Fibroblast of lung (primary cell): ENCODE measurements at regions not wholly inside any gene's neighbourhood (a gene's known extent, or its start where the extent isn't known, plus 50 kb on each side); places are given as distances from the start of the nearest gene placed in this dataset.

Experiments
- EZH2 ChIP-seq: IDR thresholded peaks from 2 replicates; pipeline ENCODE4 v1.5.1; 2012; ENCODE audit warnings: low read length, control low read depth, mild to moderate bottlenecking; ENCODE audit errors: missing control alignments
- TF ChIP-seq, protein P1 (sequence below), 2 donors: IDR thresholded peaks in 1 of 2; conservative IDR thresholded peaks in 1 of 2; 1 replicate in 1 of 2; 2 replicates in 1 of 2; pipeline ENCODE4 v1.5.1; 2011 to 2012; ENCODE audit warnings: low read length in 2 of 2, control low read depth in 1 of 2, inconsistent platforms in 1 of 2, low read depth in 1 of 2, mild to moderate bottlenecking in 1 of 2

DNA sequence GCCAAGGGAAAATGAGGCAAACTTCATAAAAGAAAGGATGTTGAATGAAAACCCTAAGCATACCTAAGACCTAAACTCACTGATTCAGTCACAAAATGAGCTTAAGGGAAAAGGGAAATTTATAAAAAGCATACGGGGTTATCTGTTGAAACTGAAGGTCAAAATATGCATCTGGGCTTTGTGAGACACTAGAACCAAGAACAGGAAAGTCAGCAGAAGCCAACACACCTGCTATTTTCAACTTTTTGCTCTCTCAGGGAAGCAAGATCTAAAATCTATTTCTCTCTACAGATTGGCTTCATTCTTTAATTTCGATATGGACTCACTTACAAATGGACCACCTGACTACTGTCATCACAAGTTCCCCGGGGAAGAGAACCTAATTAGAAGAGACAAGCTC, 338.6 kb upstream of the NECTIN3 start:
- TF ChIP-seq, protein P1, sequence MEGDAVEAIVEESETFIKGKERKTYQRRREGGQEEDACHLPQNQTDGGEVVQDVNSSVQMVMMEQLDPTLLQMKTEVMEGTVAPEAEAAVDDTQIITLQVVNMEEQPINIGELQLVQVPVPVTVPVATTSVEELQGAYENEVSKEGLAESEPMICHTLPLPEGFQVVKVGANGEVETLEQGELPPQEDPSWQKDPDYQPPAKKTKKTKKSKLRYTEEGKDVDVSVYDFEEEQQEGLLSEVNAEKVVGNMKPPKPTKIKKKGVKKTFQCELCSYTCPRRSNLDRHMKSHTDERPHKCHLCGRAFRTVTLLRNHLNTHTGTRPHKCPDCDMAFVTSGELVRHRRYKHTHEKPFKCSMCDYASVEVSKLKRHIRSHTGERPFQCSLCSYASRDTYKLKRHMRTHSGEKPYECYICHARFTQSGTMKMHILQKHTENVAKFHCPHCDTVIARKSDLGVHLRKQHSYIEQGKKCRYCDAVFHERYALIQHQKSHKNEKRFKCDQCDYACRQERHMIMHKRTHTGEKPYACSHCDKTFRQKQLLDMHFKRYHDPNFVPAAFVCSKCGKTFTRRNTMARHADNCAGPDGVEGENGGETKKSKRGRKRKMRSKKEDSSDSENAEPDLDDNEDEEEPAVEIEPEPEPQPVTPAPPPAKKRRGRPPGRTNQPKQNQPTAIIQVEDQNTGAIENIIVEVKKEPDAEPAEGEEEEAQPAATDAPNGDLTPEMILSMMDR (conservative IDR thresholded peaks at IDR 0.05 in 1 of 2, IDR thresholded peaks at IDR 0.05 in 1 of 2; ENCODE audit: low read depth in 1 of 2, low read length in 2 of 2) = no peak
- no peak for TF ChIP-seq EZH2
